H1 (cell line): ENCODE measurements at regions not wholly inside any gene's neighbourhood (a gene's known extent, or its start where the extent isn't known, plus 50 kb on each side); places are given as distances from the start of the nearest gene placed in this dataset.

ENCODE experiments used
- CTCF ChIA-PET: fragments of 300-600 bp; sonication (Branson Sonifier 250); formaldehyde crosslinking; loops from one replicate; lab custom pipeline; 2021; ENCODE audit not compliant: partially characterized antibody; lab: Charles Lee
- POLR2A ChIA-PET: fragments of 300-600 bp; sonication (Branson Sonifier 250); formaldehyde crosslinking; loops from one replicate; lab custom pipeline; 2021; ENCODE audit warnings: inconsistent platforms; ENCODE audit not compliant: partially characterized antibody; lab: Charles Lee
- DNase-seq, 2 experiments: peaks; one replicate each; pipeline versions ENCODE4 v3.0.0 to v3.0.0-alpha.2; 2010 to 2022; ENCODE audit warnings: low spot score in 2 of 2, low read depth in 1 of 2, mixed read lengths in 1 of 2
- FAIRE-seq: peaks from 2 replicates; lab custom pipeline; 2011; peaks lifted over from hg19 to GRCh38; lab: Jason Lieb, UNC
- H2AFZ ChIP-seq: 2 replicates; pipeline ENCODE4 v1.8.1; 2012; ENCODE audit warnings: low read length, inconsistent platforms
- H2AK5ac ChIP-seq: 2 replicates; pipeline ENCODE4 v1.6.1; 2013; ENCODE audit warnings: low read depth, low read length
- H2BK120ac ChIP-seq: replicated peaks from 2 replicates; pipeline ENCODE3; 2013; ENCODE audit warnings: low read depth, low read length, inconsistent platforms
- H2BK12ac ChIP-seq: 2 replicates; pipeline ENCODE4 v1.6.1; 2013; ENCODE audit warnings: low read depth, low read length
- H2BK15ac ChIP-seq: 2 replicates; pipeline ENCODE4 v1.6.1; 2013; ENCODE audit warnings: low read length
- H2BK20ac ChIP-seq: 2 replicates; pipeline ENCODE4 v1.6.1; 2013; ENCODE audit warnings: low read length
- H2BK5ac ChIP-seq: 2 replicates; pipeline ENCODE4 v1.6.1; 2013; ENCODE audit warnings: low read depth, low read length
- H3K14ac ChIP-seq: 2 replicates; pipeline ENCODE4 v1.6.1; 2013; ENCODE audit warnings: inconsistent platforms; ENCODE audit not compliant: insufficient read length
- H3K18ac ChIP-seq: 2 replicates; pipeline ENCODE4 v1.6.1; 2013; ENCODE audit warnings: low read length; ENCODE audit errors: extremely low read depth
- H3K23ac ChIP-seq: 2 replicates; pipeline ENCODE4 v1.6.1; 2013; ENCODE audit warnings: inconsistent platforms; ENCODE audit not compliant: insufficient read length
- H3K23me2 ChIP-seq: 2 replicates; pipeline ENCODE4 v1.6.1; 2013; ENCODE audit warnings: low read depth, low read length
- H3K27ac ChIP-seq: 2 replicates; pipeline ENCODE4 v1.6.1; 2011; ENCODE audit warnings: low read depth, low read length, inconsistent platforms
- H3K27me3 ChIP-seq, 4 experiments: replicated peaks in 1 of 4; 1 replicate in 1 of 4; 2 replicates in 3 of 4; pipeline versions ENCODE4 v1.6.1 to v1.8.1; 2011 to 2013; ENCODE audit warnings: low read length in 3 of 4, mild to moderate bottlenecking in 3 of 4, inconsistent platforms in 2 of 4, mixed read lengths in 2 of 4, moderate library complexity in 1 of 4; ENCODE audit not compliant: control insufficient read depth in 3 of 4, insufficient read depth in 3 of 4; ENCODE audit errors: extremely low read depth in 1 of 4
- H3K36me3 ChIP-seq, 4 experiments: 2 replicates each; pipeline versions ENCODE4 v1.6.1 to v1.8.1; 2011 to 2013; ENCODE audit warnings: mild to moderate bottlenecking in 4 of 4, low read length in 3 of 4, moderate library complexity in 2 of 4, control low read depth in 1 of 4, inconsistent platforms in 1 of 4; ENCODE audit not compliant: insufficient read depth in 4 of 4, control insufficient read depth in 2 of 4
- H3K4ac ChIP-seq: replicated peaks from 2 replicates; pipeline ENCODE3; 2013; ENCODE audit warnings: low read length, low read depth, mixed read lengths, inconsistent platforms; ENCODE audit not compliant: insufficient read length
- H3K4me1 ChIP-seq, 4 experiments: replicated peaks in 1 of 4; 1 replicate in 1 of 4; 2 replicates in 3 of 4; pipeline versions ENCODE4 v1.6.1 to v1.8.1; 2011 to 2013; ENCODE audit warnings: low read length in 3 of 4, inconsistent platforms in 2 of 4, mixed read lengths in 1 of 4; ENCODE audit not compliant: insufficient read depth in 4 of 4, control insufficient read depth in 3 of 4
- H3K4me2 ChIP-seq, 2 experiments: 2 replicates each; pipeline versions ENCODE4 v1.6.1 to v1.8.1; 2011 to 2013; ENCODE audit warnings: low read depth in 2 of 2, low read length in 2 of 2, control low read depth in 1 of 2, inconsistent platforms in 1 of 2, mild to moderate bottlenecking in 1 of 2; ENCODE audit not compliant: insufficient read depth in 1 of 2
- H3K4me3 ChIP-seq, 4 experiments: fragments of 200-600, 300-600 bp in 1 of 4; sonication (generic), shearing (Covaris generic), sonication (Bioruptor Twin) in 1 of 4; 2 replicates each; pipeline versions ENCODE4 v1.5.1 to v1.8.1; 2011 to 2016; ENCODE audit warnings: low read length in 4 of 4, low read depth in 3 of 4, control low read depth in 2 of 4, inconsistent platforms in 2 of 4, mild to moderate bottlenecking in 2 of 4, mixed read lengths in 1 of 4, moderate library complexity in 1 of 4; ENCODE audit not compliant: insufficient read depth in 2 of 4; ENCODE audit errors: extremely low read depth in 1 of 4
- H3K56ac ChIP-seq: replicated peaks from 2 replicates; pipeline ENCODE3; 2013; ENCODE audit warnings: low read depth, mild to moderate bottlenecking, mixed read lengths, low read length, inconsistent platforms; ENCODE audit not compliant: insufficient read length
- H3K79me1 ChIP-seq: 2 replicates; pipeline ENCODE4 v1.6.1; 2013; ENCODE audit warnings: low read depth, low read length, control low read depth
- H3K79me2 ChIP-seq, 2 experiments: 2 replicates each; pipeline versions ENCODE4 v1.6.1 to v1.8.1; 2012 to 2013; ENCODE audit warnings: low read length in 2 of 2, mild to moderate bottlenecking in 2 of 2, inconsistent platforms in 1 of 2; ENCODE audit not compliant: insufficient read depth in 2 of 2, control insufficient read depth in 1 of 2
- H3K9ac ChIP-seq, 4 experiments: replicated peaks in 1 of 4; 1 replicate in 1 of 4; 2 replicates in 3 of 4; pipeline versions ENCODE4 v1.6.1 to v1.8.1; 2011 to 2013; ENCODE audit warnings: low read depth in 3 of 4, low read length in 3 of 4, control low read depth in 2 of 4, mild to moderate bottlenecking in 2 of 4, moderate library complexity in 2 of 4, inconsistent platforms in 1 of 4; ENCODE audit errors: extremely low read depth in 1 of 4
- H3K9me3 ChIP-seq, 2 experiments: 2 replicates each; pipeline versions ENCODE4 v1.6.1 to v1.8.1; 2012 to 2013; ENCODE audit warnings: mild to moderate bottlenecking in 2 of 2, moderate library complexity in 2 of 2, control low read depth in 1 of 2, inconsistent platforms in 1 of 2, low read depth in 1 of 2, low read length in 1 of 2, mixed read lengths in 1 of 2; ENCODE audit not compliant: insufficient read depth in 2 of 2
- H4K20me1 ChIP-seq, 2 experiments: replicated peaks in 1 of 2; 2 replicates each; pipeline versions ENCODE3 to v1.8.1; 2011 to 2013; ENCODE audit warnings: inconsistent platforms in 2 of 2, low read length in 2 of 2, mild to moderate bottlenecking in 1 of 2; ENCODE audit not compliant: insufficient read depth in 2 of 2, control insufficient read depth in 1 of 2
- H4K5ac ChIP-seq: 2 replicates; pipeline ENCODE4 v1.6.1; 2013; ENCODE audit warnings: low read length, low read depth, mixed read lengths, inconsistent platforms; ENCODE audit not compliant: insufficient read length
- H4K8ac ChIP-seq: 2 replicates; pipeline ENCODE4 v1.8.0; 2013; ENCODE audit warnings: mild to moderate bottlenecking, moderate library complexity, low read length, inconsistent platforms; ENCODE audit not compliant: insufficient read depth; ENCODE audit errors: extremely low read depth
- H4K91ac ChIP-seq: replicated peaks from 2 replicates; pipeline ENCODE3; 2013; ENCODE audit warnings: low read length, mixed read lengths, inconsistent platforms; ENCODE audit not compliant: insufficient read length
- ATF2 ChIP-seq: IDR thresholded peaks from 2 replicates; pipeline ENCODE4 v1.6.1; 2012; ENCODE audit warnings: low read length, inconsistent platforms
- ATF3 ChIP-seq: IDR thresholded peaks from 2 replicates; pipeline ENCODE4 v1.6.1; 2011; ENCODE audit warnings: low read depth, mild to moderate bottlenecking, low read length; ENCODE audit not compliant: insufficient read depth
- E2F6 ChIP-seq: IDR thresholded peaks from 2 replicates; pipeline ENCODE4 v1.6.1; 2012; ENCODE audit warnings: inconsistent platforms
- KDM5A ChIP-seq: fragments of 200-600 bp; IDR thresholded peaks from 2 replicates; pipeline ENCODE4 v1.7.1; 2012; ENCODE audit warnings: mild to moderate bottlenecking, low read length, inconsistent platforms, mixed read lengths
- RNF2 ChIP-seq: fragments of 200-900, 300-1000 bp; sonication (generic); IDR thresholded peaks from 2 replicates; pipeline ENCODE4 v1.7.1; 2016; ENCODE audit warnings: borderline replicate concordance, low read depth, mild to moderate bottlenecking, antibody characterized with exemption, low read length; ENCODE audit not compliant: poor library complexity, severe bottlenecking; ENCODE audit errors: missing control alignments
- SIN3A ChIP-seq, 2 experiments: IDR thresholded peaks in 1 of 2; conservative IDR thresholded peaks in 1 of 2; 2 replicates each; pipeline ENCODE4 v1.6.1; 2011 to 2012; ENCODE audit warnings: low read length in 2 of 2, improper control_type of control experiment in 1 of 2, low read depth in 1 of 2, mild to moderate bottlenecking in 1 of 2
- SP1 ChIP-seq: IDR thresholded peaks from 2 replicates; pipeline ENCODE4 v1.6.1; 2011; ENCODE audit warnings: low read depth, low read length
- TBP ChIP-seq: IDR thresholded peaks from 2 replicates; pipeline ENCODE4 v1.6.1; 2011; ENCODE audit warnings: low read depth, low read length, improper control_type of control experiment
- WGBS, 2 experiments: shearing (Covaris generic) in 1 of 2; methylation state at CpG; one replicate each; pipeline versions ENCODE4 v1.1.6 to v1.1.7; 2013 to 2015; ENCODE audit warnings: low lambda C conversion rate in 2 of 2, mixed read lengths in 2 of 2, inconsistent platforms in 1 of 2, low coverage in 1 of 2, missing lambda C conversion rate in 1 of 2; ENCODE audit not compliant: insufficient replicate concordance in 2 of 2, insufficient coverage in 1 of 2, insufficient read length in 1 of 2; ENCODE audit errors: extremely low coverage in 1 of 2, missing lambda C conversion rate in 1 of 2; 5-methylcytosine and 5-hydroxymethylcytosine counted together

GRCh38 chr3:74561881-74562280 is 52.6 kb downstream of the CNTN3 start:
- no peak for FAIRE-seq

More at GRCh38 chr3:74561881-74562280, 52.6 kb downstream of the CNTN3 start:
- no peak overlapping the region for H3K14ac ChIP-seq
- H4K5ac ChIP-seq = no peak overlapping the region
- no peaks in the 10 kb centered on the region for H4K20me1 ChIP-seq
- no peak overlapping the region for H3K4me3 ChIP-seq
- CTCF ChIA-PET = interaction anchor here (1.0 kb wide), 1 partner anchor 15 kb away, joined by 4 read pairs; no protein-coding TSS in a partner anchor
- H2BK12ac ChIP-seq = no peak overlapping the region
- H2BK5ac ChIP-seq = no peak overlapping the region
- H2AK5ac ChIP-seq = no peak overlapping the region
- no peaks in the 10 kb centered on the region for H3K4me1 ChIP-seq
- POLR2A ChIA-PET = no interaction called here
- no peak overlapping the region for H3K18ac ChIP-seq
- TF ChIP-seq SP1 (no peak), RNF2 (no peak), KDM5A (no peak), SIN3A (conservative IDR thresholded peaks at IDR 0.05 in 1 of 2, IDR thresholded peaks at IDR 0.05 in 1 of 2; ENCODE audit: low read depth in 1 of 2, low read length in 2 of 2) (no peak), ATF3 (no peak), E2F6 (no peak), TBP (no peak), ATF2 (no peak)
- no peak overlapping the region for H2AFZ ChIP-seq
- H4K91ac ChIP-seq = no peak overlapping the region
- no peaks in the 10 kb centered on the region for H3K79me1 ChIP-seq
- no peak overlapping the region for H3K9ac ChIP-seq
- H3K79me2 ChIP-seq = no peaks in the 10 kb centered on the region
- H3K27ac ChIP-seq = no peak overlapping the region
- no peak overlapping the region for H3K4ac ChIP-seq
- no peak overlapping the region for H3K4me2 ChIP-seq
- H3K27me3 ChIP-seq = no peaks in the 10 kb centered on the region
- H2BK15ac ChIP-seq = no peak overlapping the region
- no peak overlapping the region for H2BK20ac ChIP-seq
- H3K9me3 ChIP-seq = peaks cover 4% of the 10 kb centered on the region in 2 experiments; a peak in 1 of 4 replicates
- H2BK120ac ChIP-seq = no peak overlapping the region
- no peak overlapping the region for H3K56ac ChIP-seq
- H3K36me3 ChIP-seq = no peaks in the 10 kb centered on the region
- H3K23me2 ChIP-seq = no peaks in the 10 kb centered on the region
- DNase-seq = no peak
- H4K8ac ChIP-seq = no peak overlapping the region
- H3K23ac ChIP-seq = no peak overlapping the region
- 91% methylated on average over 2 of the region's 2 CpGs; no CpG with 5 or more reads in 1 of the 2 experiments for WGBS, 2 experiments
